GM23248 (cell line): ENCODE measurements at regions not wholly inside any gene's neighbourhood (a gene's known extent, or its start where the extent isn't known, plus 50 kb on each side); places are given as distances from the start of the nearest gene placed in this dataset.
A peak's percentile ranks its signal among the peaks of the same experiment; 100 is the strongest.

Experiments used
- DNase-seq: peaks from one replicate; pipeline ENCODE4 v3.0.0-alpha.2; 2015
- H2AFZ ChIP-seq: fragments of 200-600 bp; sonication (generic); 2 replicates; pipeline ENCODE4 v1.6.1; 2016; ENCODE audit warnings: antibody characterized with exemption
- H3F3A ChIP-seq: fragments of 200-600 bp; sonication (generic); 2 replicates; pipeline ENCODE4 v1.6.1; 2016; ENCODE audit warnings: mild to moderate bottlenecking, antibody characterized with exemption, mixed run types; ENCODE audit not compliant: insufficient read depth
- H3K27ac ChIP-seq: fragments of 200-600 bp; sonication (generic); 2 replicates; pipeline ENCODE4 v1.5.1; 2016; ENCODE audit warnings: mild to moderate bottlenecking
- H3K27me3 ChIP-seq: fragments of 200-600 bp; sonication (generic); replicated peaks from 2 replicates; pipeline ENCODE4 v1.6.1; 2016; ENCODE audit warnings: mild to moderate bottlenecking; ENCODE audit not compliant: insufficient read depth
- H3K36me3 ChIP-seq: fragments of 200-600 bp; sonication (generic); 2 replicates; pipeline ENCODE4 v1.6.1; 2016; ENCODE audit warnings: low read depth, mild to moderate bottlenecking
- H3K4me1 ChIP-seq: fragments of 200-600 bp; sonication (generic); 2 replicates; pipeline ENCODE4 v1.6.1; 2016; ENCODE audit warnings: mild to moderate bottlenecking; ENCODE audit not compliant: insufficient read depth
- H3K4me2 ChIP-seq: fragments of 200-600 bp; sonication (generic); one replicate; pipeline ENCODE4 v1.6.1; 2016; ENCODE audit warnings: mild to moderate bottlenecking; ENCODE audit not compliant: unreplicated experiment
- H3K4me3 ChIP-seq: fragments of 200-600 bp; sonication (generic); 2 replicates; pipeline ENCODE4 v1.5.1; 2016; ENCODE audit warnings: mild to moderate bottlenecking
- H3K79me2 ChIP-seq: fragments of 200-600 bp; sonication (generic); 2 replicates; pipeline ENCODE4 v1.6.1; 2016; ENCODE audit warnings: mild to moderate bottlenecking; ENCODE audit not compliant: insufficient read depth
- H3K9ac ChIP-seq: fragments of 200-600 bp; sonication (generic); 2 replicates; pipeline ENCODE4 v1.6.1; 2016; ENCODE audit warnings: mild to moderate bottlenecking
- H3K9me2 ChIP-seq: fragments of 200-600 bp; sonication (generic); 2 replicates; pipeline ENCODE4 v1.6.1; 2016; ENCODE audit warnings: mixed run types, mild to moderate bottlenecking, moderate library complexity; ENCODE audit not compliant: insufficient read depth
- H3K9me3 ChIP-seq: fragments of 200-600 bp; sonication (generic); one replicate; pipeline ENCODE4 v1.6.1; 2017; ENCODE audit warnings: low read depth
- H4K20me1 ChIP-seq: fragments of 200-600 bp; sonication (generic); 2 replicates; pipeline ENCODE4 v1.6.0; 2016; ENCODE audit not compliant: insufficient read depth
- EZH2 ChIP-seq: fragments of 200-600 bp; sonication (generic); IDR thresholded peaks from 2 replicates; pipeline ENCODE4 v1.6.1; 2018; ENCODE audit warnings: antibody characterized with exemption, mild to moderate bottlenecking; ENCODE audit not compliant: insufficient read depth, poor library complexity, severe bottlenecking
- EZH2phosphoT487 ChIP-seq: fragments of 200-600 bp; sonication (generic); IDR thresholded peaks from 2 replicates; pipeline ENCODE4 v1.6.1; 2018; ENCODE audit warnings: antibody characterized with exemption, moderate library complexity, mild to moderate bottlenecking, low read depth; ENCODE audit not compliant: insufficient read depth
- WGBS, 2 experiments: methylation state at CpG; one replicate each; pipeline ENCODE4 v1.1.6; 2015 to 2017; ENCODE audit warnings: low lambda C conversion rate in 2 of 2, low coverage in 1 of 2; ENCODE audit errors: missing lambda C conversion rate in 2 of 2; 5-methylcytosine and 5-hydroxymethylcytosine counted together
- in situ Hi-C: fragments of 300-500 bp; cut with MboI; formaldehyde crosslinking; loops from 2 replicates; pipeline ENCODE4 v1.15.0; 2020

DNA sequence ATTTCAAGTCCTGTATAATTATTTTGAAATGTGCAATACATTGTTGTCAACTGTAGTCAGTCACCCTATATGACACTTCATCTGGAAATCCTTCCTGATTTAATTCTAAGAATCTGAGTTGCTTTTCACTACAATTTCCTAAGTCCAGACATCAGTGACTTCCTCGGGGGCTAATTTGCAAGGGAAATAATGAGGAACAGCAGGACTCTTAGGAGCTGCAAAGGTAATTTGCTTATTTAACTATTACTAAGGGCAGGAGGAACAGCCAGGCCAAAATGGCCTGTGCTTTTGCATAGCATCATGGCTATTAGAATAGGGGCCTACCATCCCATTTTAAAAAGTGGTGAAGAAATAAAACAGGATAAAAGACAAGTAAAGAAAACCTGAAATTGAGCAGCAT, 178.8 kb downstream of the MC4R start:
- H3K27me3 ChIP-seq: no peaks in the 10 kb centered on the region
- TF ChIP-seq EZH2 (no peak), EZH2phosphoT487 (no peak)
- no peak overlapping the region for H3K9ac ChIP-seq
- no peaks in the 10 kb centered on the region for H3K9me3 ChIP-seq
- no peaks in the 10 kb centered on the region for H4K20me1 ChIP-seq
- no peaks in the 10 kb centered on the region for H3F3A ChIP-seq
- H3K36me3 ChIP-seq: no peaks in the 10 kb centered on the region
- H3K4me2 ChIP-seq: no peak overlapping the region
- in situ Hi-C loops: no loop called here
- no peak overlapping the region for H2AFZ ChIP-seq
- H3K4me1 ChIP-seq: peaks cover 5% of the 10 kb centered on the region; the same call in 1 of the 2 replicates
- DNase-seq: no peak
- H3K27ac ChIP-seq: no peak overlapping the region
- 13 to 29% methylated on average over 1 of the region's 1 CpG for WGBS, 2 experiments
- no peak overlapping the region for H3K4me3 ChIP-seq
- H3K9me2 ChIP-seq: no peaks in the 10 kb centered on the region; the same call in 1 of the 2 replicates
- H3K79me2 ChIP-seq: no peaks in the 10 kb centered on the region

GRCh38 chr18:60191926-60192325, 180.6 kb downstream of the MC4R start:
- WGBS, 2 experiments: 47 to 54% methylated on average over 3 of the region's 3 CpGs
- H3K9me3 ChIP-seq: no peaks in the 10 kb centered on the region
- no peaks in the 10 kb centered on the region for H4K20me1 ChIP-seq
- H3K4me1 ChIP-seq: peaks cover under 1% of the 10 kb centered on the region; the same call in 1 of the 2 replicates
- no peak overlapping the region for H3K4me2 ChIP-seq
- H3K27ac ChIP-seq: no peak overlapping the region
- no peak for TF ChIP-seq EZH2
- no peak for TF ChIP-seq EZH2phosphoT487
- H3K79me2 ChIP-seq: no peaks in the 10 kb centered on the region
- H3K9me2 ChIP-seq: no peaks in the 10 kb centered on the region; the same call in 1 of the 2 replicates
- no peak overlapping the region for H3K4me3 ChIP-seq
- DNase-seq: no peak
- no peak overlapping the region for H2AFZ ChIP-seq
- H3K9ac ChIP-seq: no peak overlapping the region
- H3F3A ChIP-seq: no peaks in the 10 kb centered on the region
- no peaks in the 10 kb centered on the region for H3K36me3 ChIP-seq
- no peaks in the 10 kb centered on the region for H3K27me3 ChIP-seq
- in situ Hi-C loops: no loop called here

DNA sequence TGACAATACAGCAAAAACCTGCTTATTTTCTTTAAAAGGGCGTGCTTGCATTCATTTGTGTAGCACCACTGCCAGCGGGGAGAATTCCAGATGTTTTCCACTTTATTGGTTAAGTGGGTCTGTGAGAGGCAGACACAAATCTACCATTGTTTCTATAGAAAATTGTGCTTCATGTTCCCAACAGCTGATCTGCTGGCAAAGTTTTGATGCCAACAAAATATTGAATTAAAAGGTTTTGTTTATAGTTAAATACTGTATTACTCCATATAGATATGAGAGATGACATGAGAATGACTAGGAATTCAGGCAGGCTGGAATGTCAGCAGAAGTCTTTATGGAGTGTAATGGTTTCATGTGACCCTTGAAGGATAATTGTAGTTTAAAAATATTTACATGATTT, 182.7 kb downstream of the MC4R start:
- Histone ChIP-seq H3K27me3 (no peaks in the 10 kb centered on the region), H3K9me3 (no peaks in the 10 kb centered on the region), H3K4me2 (no peak overlapping the region), H3K9ac (no peak overlapping the region), H3K79me2 (no peaks in the 10 kb centered on the region), H3F3A (no peaks in the 10 kb centered on the region), H3K36me3 (no peaks in the 10 kb centered on the region), H3K4me3 (no peak overlapping the region), H2AFZ (peak overlapping the region; percentile 11; the same call in 1 of the 2 replicates), H4K20me1 (no peaks in the 10 kb centered on the region), H3K9me2 (no peaks in the 10 kb centered on the region; the same call in 1 of the 2 replicates), H3K27ac (no peak overlapping the region), H3K4me1 (no peaks in the 10 kb centered on the region)
- TF ChIP-seq EZH2 (no peak), EZH2phosphoT487 (no peak)
- WGBS, 2 experiments: 35 to 47% methylated on average over 2 of the region's 2 CpGs
- in situ Hi-C loops: no loop called here
- no peak for DNase-seq

DNA sequence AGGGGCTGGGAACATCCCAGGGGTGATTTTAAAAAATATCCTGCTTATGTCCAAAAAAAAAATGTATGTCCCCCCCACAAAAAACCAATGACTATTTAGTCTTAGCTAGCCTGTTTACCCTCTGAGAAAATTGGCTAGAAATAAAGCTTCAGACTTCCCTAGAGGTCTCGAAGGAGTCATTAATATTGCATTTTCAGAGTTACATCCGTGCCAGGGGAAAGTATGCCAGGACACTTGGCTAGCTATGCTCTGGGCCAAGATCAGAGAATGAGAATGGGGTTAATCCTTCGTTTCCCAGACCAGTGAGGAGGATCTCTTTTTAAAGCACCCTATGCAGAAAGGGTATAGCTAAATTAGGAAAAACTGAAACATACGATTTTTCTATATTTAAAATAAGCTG, 183.6 kb downstream of the MC4R start:
- Histone ChIP-seq H3K4me1 (no peaks in the 10 kb centered on the region), H4K20me1 (no peaks in the 10 kb centered on the region), H3K4me3 (no peak overlapping the region), H3K27ac (no peak overlapping the region), H3K36me3 (no peaks in the 10 kb centered on the region), H3K4me2 (no peak overlapping the region), H3K27me3 (no peaks in the 10 kb centered on the region), H3K9ac (no peak overlapping the region), H2AFZ (0 out of 2 replicates have a peak overlapping the region, but pooled peaks have one; percentile 22), H3K9me2 (no peaks in the 10 kb centered on the region; the same call in 1 of the 2 replicates), H3F3A (no peaks in the 10 kb centered on the region), H3K9me3 (no peaks in the 10 kb centered on the region), H3K79me2 (no peaks in the 10 kb centered on the region)
- in situ Hi-C loops: no loop called here
- no peak for TF ChIP-seq EZH2phosphoT487
- no peak for TF ChIP-seq EZH2
- 27 to 29% methylated on average over 4 of the region's 4 CpGs for WGBS, 2 experiments
- DNase-seq: no peak

DNA sequence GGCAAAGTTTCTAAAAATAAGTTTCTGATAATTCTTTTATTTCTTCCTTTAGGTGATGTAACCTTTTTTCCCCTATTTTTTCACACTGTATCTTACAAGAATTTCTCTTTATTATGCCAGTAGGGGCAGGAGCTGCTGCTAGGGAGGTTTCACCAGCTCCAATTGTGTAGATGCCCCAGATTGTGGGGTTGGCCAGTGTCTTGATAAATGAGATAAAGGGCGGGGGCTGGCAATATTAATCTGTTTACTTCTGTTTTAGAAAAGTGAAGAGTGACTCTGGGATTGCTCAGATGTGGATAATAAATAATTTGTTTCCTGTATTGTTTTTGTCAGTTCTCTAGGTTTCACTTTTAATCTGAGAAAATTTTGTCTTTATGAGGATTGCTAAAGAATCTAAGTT, 190.4 kb downstream of the MC4R start:
- Histone ChIP-seq H2AFZ (0 out of 2 replicates have a peak overlapping the region, but pooled peaks have one; percentile 27), H3K36me3 (no peaks in the 10 kb centered on the region), H3K9ac (no peak overlapping the region), H3K79me2 (no peaks in the 10 kb centered on the region), H3K27me3 (no peaks in the 10 kb centered on the region), H3K27ac (no peak overlapping the region), H3K4me1 (no peaks in the 10 kb centered on the region), H3K4me3 (no peak overlapping the region), H4K20me1 (no peaks in the 10 kb centered on the region), H3K4me2 (no peak overlapping the region), H3F3A (no peaks in the 10 kb centered on the region), H3K9me3 (no peaks in the 10 kb centered on the region), H3K9me2 (no peaks in the 10 kb centered on the region)
- TF ChIP-seq EZH2phosphoT487 (no peak), EZH2 (no peak)
- DNase-seq: no peak
- in situ Hi-C loops: no loop called here
- WGBS, 2 experiments: 92 to 95% methylated on average over 1 of the region's 1 CpG
